HUES6 (cell line): ENCODE measurements at regions not wholly inside any gene's neighbourhood (a gene's known extent, or its start where the extent isn't known, plus 50 kb on each side); places are given as distances from the start of the nearest gene placed in this dataset.
"Not testable (repeated sequence)": the region's sequence is repeated elsewhere in the genome, so short reads cannot be mapped to it uniquely, and the experiment has no call there.

ENCODE experiments used
- H3K27ac ChIP-seq: 2 replicates; pipeline ENCODE4 v1.7.0; 2013; ENCODE audit warnings: low read depth, mild to moderate bottlenecking, low read length, inconsistent platforms
- H3K27me3 ChIP-seq: 2 replicates; pipeline ENCODE4 v1.6.1; 2013; ENCODE audit warnings: low read length; ENCODE audit not compliant: control insufficient read depth, insufficient read depth
- H3K36me3 ChIP-seq: 2 replicates; pipeline ENCODE4 v1.6.1; 2013; ENCODE audit warnings: low read length; ENCODE audit not compliant: control insufficient read depth, insufficient read depth
- H3K4me1 ChIP-seq: 2 replicates; pipeline ENCODE4 v1.6.1; 2013; ENCODE audit warnings: low read length; ENCODE audit not compliant: control insufficient read depth, insufficient read depth
- H3K4me3 ChIP-seq: 2 replicates; pipeline ENCODE4 v1.5.1; 2013; ENCODE audit warnings: low read depth, low read length
- H3K9ac ChIP-seq: one replicate; pipeline ENCODE4 v1.6.1; 2013; ENCODE audit warnings: mild to moderate bottlenecking, low read length
- H3K9me3 ChIP-seq: 2 replicates; pipeline ENCODE4 v1.6.1; 2013; ENCODE audit warnings: low read depth, low read length; ENCODE audit not compliant: control insufficient read depth, insufficient read depth

DNA sequence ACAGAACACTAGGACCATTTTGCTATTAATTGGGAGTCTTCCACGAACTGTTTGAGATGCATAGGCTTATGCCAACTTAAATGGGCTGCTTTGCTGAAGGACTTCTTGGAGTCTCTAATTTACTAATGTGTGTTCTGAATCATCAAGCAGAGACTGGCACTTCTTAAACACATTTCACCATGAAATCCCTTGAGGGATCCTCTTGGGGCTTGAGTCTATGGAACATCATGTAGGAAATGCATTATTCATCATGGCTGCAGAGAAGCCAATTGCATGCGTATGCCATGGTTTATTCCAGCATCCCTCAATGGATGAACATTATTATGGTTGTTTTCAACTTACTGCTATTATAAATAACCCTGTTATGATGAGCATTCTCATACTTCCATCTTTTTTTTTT lies 73.4 kb downstream of the FGD2 start:
- H3K9ac ChIP-seq, result no peak overlapping the region
- no peaks in the 10 kb centered on the region for H3K36me3 ChIP-seq

DNA sequence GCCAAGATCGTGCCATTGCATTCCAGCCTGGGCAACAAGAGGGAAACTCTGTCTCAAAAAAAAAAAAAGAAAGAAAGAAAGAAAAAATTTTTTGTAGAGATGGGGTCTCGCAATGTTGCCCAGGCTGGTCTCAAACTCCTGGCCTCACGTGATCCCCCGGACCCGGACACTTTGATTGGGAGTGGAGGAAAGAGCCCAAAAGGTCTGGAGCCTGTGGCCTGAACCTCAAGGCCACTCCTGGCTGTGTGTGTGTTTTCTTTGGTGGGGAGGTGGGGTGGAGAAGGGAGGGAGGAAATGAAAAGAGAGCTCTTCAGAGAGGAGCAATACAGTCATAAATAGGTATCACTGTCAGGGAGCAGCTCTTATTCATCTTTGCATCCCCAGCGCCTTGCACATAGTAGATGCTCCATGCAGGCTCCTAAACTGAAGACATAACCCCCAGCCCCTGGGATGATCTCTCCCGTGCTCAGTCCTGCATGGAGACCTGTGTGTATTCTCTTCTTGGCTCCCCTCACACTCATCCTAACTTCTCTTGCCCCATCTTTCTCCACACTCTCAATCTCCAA lies 75.7 kb downstream of the FGD2 start:
- Histone ChIP-seq H3K27me3 (no peaks in the 10 kb centered on the region), H3K27ac (no peak overlapping the region), H3K9ac (no peak overlapping the region), H3K9me3 (no peaks in the 10 kb centered on the region), H3K4me3 (no peak overlapping the region), H3K4me1 (peaks cover 20% of the 10 kb centered on the region), H3K36me3 (no peaks in the 10 kb centered on the region)

More for the DNA sequence above, 73.4 kb downstream of the FGD2 start:
- Histone ChIP-seq H3K4me1 (peaks cover 20% of the 10 kb centered on the region), H3K27ac (no peak overlapping the region), H3K27me3 (no peaks in the 10 kb centered on the region), H3K4me3 (no peak overlapping the region), H3K9me3 (no peaks in the 10 kb centered on the region)

DNA sequence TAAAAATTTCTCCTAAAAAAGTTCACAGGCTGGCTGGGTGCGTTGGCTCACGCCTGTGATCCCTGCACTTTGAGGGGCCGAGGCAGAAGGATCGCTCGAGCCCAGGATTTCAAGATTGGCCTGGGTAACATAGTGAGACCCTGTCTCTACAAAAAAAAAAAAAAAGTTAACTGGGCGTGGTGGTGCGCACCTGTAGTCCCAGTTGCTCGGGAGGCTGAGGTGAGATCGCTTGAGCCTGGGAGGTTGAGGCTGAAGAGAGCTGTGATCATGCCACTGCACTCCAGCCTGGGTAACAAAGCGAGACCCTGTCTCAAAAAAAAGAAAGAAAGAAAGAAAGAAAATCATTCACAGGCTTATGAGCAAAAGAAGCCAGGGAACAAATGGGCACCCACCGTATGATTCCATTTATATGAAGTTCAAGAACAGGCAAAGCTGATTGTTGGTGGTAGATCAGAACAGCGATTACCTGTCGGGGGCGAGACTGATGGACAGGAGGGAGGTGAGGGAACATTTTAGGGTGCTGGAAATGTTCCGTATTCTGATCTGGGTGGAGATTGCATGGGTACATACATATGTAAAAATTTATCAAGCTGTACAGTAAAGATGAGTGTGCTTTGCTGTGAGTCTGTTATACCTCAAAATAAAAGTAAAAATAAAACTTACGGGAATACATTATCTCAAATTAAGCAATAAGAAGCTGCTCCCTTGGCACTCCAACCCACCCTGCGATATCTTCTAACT lies 77.1 kb downstream of the FGD2 start:
- Histone ChIP-seq H3K9ac (no peak overlapping the region), H3K9me3 (no peaks in the 10 kb centered on the region), H3K36me3 (no peaks in the 10 kb centered on the region), H3K4me1 (peaks cover 14% of the 10 kb centered on the region), H3K27ac (no peak overlapping the region), H3K27me3 (no peaks in the 10 kb centered on the region), H3K4me3 (no peak overlapping the region)

DNA sequence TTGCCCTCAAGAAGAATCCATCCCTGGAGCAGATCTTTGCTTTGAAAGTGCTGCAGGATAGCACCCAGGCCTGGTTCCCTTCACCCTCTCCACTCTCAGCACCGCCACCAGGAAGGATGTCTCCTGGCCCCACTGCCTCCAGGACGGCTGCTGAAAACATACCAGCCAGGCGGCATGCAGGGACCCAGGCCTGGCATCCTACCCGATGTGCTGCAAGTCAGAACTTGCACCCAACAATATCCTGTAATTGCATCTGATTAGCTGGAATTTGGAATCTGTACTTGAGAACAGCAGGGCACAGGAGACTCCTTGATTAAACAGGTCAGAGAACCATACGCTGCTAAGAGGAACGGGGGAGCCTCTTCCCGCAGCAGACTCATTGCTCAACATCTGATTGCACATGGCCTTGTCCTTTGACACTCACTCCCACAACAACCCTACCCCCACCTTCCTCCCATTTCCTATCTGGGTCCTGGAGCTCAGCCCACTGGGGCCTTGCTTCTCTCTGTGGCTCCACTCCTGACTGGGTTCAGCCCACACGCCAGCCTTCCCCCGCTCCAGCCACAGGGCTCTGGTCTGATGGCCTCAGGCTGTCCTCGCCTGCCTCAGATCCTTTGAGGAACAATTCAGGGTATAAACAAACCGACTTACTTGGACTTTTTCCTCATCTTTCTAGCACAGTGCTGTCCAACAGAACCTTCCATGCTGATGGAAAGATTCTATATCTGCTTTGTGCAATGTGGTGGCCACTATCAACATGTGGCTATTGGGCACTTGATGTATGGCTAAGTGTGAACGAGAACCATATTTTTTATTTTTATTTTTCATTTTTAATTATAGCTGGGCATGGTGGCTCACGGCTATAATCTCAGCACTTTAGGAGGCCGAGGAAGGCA lies 78.0 kb downstream of the FGD2 start:
- no peak overlapping the region for H3K9ac ChIP-seq
- no peaks in the 10 kb centered on the region for H3K36me3 ChIP-seq
- H3K4me3 ChIP-seq, result no peak overlapping the region
- no peak overlapping the region for H3K27ac ChIP-seq
- peaks cover 6% of the 10 kb centered on the region; the same call in 1 of the 2 replicates for H3K4me1 ChIP-seq
- H3K9me3 ChIP-seq, result no peaks in the 10 kb centered on the region
- no peaks in the 10 kb centered on the region for H3K27me3 ChIP-seq

DNA sequence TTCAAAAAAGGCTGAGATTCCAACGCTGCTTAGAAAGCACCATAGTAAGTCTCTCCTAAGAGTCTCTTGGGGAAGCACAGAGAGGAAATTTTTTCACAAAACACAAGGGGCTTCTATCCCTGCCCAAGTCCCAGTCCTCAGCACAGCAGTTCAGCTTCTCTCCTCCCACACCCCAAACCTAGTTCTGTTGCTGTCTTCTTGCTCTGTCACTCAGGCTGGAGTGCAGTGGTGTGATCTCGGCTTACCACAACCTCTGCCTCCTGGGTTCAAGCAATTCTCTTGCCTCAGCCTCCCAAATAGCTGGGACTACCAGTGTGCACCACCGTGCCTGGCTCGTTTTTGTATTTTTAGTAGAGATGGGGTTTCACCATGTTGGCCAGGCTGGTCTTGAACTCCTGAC lies 79.2 kb downstream of the FGD2 start:
- H3K9me3 ChIP-seq, H3K4me3 ChIP-seq, H3K27me3 ChIP-seq, H3K9ac ChIP-seq, H3K4me1 ChIP-seq, H3K27ac ChIP-seq, H3K36me3 ChIP-seq: not testable (repeated sequence)

DNA sequence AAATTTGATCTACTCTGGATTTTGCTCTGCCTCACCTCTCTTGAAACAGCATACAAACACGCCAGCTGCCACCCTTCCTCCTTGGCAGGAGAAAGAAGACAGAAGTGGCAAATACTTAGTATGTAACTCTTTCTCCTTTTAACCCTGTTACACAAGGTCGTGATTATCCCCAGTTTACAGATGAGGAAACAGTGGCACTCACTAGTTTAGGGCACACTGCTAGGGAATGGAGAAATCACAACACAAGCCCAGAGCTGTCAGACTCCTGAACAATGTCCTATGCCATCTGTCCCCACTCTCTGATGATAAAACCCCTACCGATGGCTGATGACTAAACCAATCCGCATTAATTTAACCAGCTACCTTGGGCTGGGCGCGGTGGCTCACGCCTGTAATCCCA lies 79.7 kb downstream of the FGD2 start:
- H3K9me3 ChIP-seq, result no peaks in the 10 kb centered on the region

DNA sequence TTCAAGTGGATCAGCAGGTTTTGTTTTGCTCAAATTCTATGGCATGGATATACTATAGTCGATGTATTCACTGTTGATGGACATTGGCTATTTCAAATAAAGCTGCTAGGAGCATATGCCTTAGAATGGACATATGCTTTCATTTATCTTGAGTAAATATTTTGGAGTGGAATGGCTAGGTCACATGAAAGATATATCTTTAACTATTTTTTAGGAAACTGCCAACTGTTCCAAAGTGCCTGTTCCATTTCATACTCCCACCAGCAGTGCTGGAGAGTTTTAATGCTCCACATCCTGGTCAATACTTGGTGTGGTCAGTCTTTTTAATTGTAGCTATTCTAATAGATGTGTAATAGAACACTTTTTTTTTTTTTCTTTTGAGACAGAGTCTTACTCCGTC lies 81.1 kb upstream of the PIM1 start:
- Histone ChIP-seq H3K4me1 (peaks cover 16% of the 10 kb centered on the region; the same call in 1 of the 2 replicates), H3K9me3 (no peaks in the 10 kb centered on the region), H3K36me3 (no peaks in the 10 kb centered on the region), H3K9ac (no peak overlapping the region), H3K4me3 (no peak overlapping the region), H3K27me3 (no peaks in the 10 kb centered on the region), H3K27ac (no peak overlapping the region)

More for the DNA sequence above, 79.7 kb downstream of the FGD2 start:
- Histone ChIP-seq H3K27me3 (no peaks in the 10 kb centered on the region), H3K9ac (no peak overlapping the region), H3K36me3 (no peaks in the 10 kb centered on the region), H3K27ac (no peak overlapping the region), H3K4me3 (no peak overlapping the region), H3K4me1 (peaks cover 9% of the 10 kb centered on the region; the same call in 1 of the 2 replicates)

DNA sequence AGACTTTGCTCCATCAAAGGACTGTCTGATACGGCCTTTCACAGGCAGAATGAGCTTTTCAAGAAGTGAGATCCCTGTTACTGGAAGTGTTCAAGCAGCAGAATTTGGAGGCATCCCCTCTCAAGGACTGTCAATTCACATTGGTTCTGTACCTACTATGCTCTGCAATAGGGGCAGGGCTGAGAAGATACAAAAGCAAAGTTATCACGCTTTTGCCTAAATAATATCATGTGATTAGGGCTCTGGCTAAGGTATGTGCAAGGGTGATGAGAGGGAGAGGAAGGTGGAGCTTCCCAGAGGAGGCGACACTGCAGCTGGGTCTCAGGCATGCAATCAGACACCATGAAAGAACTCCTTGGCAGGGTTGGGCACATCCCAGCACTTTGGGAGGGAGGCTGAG lies 80.2 kb upstream of the PIM1 start:
- no peak overlapping the region for H3K4me3 ChIP-seq
- no peaks in the 10 kb centered on the region for H3K27me3 ChIP-seq
- no peak overlapping the region for H3K27ac ChIP-seq
- no peaks in the 10 kb centered on the region for H3K36me3 ChIP-seq
- no peaks in the 10 kb centered on the region for H3K9me3 ChIP-seq
- H3K9ac ChIP-seq, result no peak overlapping the region
- H3K4me1 ChIP-seq, result peaks cover 16% of the 10 kb centered on the region; the same call in 1 of the 2 replicates

DNA sequence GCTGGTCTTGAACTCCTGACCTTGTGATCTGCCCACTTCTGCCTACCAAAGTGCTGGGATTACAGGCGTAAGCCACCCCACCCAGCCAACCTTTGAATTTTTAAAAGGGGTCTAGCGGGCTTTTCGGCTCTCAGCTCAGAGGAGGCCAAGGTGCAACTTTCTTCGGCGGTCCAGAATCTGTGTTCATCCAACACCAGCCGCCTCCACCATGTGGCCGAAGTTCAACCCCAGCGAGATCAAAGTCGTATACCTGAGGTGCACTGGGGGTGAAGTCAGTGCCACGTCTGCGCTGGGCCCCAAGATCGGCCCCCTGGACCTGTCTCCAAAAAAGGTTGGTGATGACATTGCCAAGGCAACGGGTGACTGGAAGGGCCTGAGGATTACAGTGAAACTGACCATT lies 78.8 kb upstream of the PIM1 start:
- H3K9me3 ChIP-seq, H3K36me3 ChIP-seq, H3K4me3 ChIP-seq, H3K9ac ChIP-seq, H3K27ac ChIP-seq, H3K27me3 ChIP-seq: not testable (repeated sequence)
- H3K4me1 ChIP-seq, result peaks cover 16% of the 10 kb centered on the region; the same call in 1 of the 2 replicates

DNA sequence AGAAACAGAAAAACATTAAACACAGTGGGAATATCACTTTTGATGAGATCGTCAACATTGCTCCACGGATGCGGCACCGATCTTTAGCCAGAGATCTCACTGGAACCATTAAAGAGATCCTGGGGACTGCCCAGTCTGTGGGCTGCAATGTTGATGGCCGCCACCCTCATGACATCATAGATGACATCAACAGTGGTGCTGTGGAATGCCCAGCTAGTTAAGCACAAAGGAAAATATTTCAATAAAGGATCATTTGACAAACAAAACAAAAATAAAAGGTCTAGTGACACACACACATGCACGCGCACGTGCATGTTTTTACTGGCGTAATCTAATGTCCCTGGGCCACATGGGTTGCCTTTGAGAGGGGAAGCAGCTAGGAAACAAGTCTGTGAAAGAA lies 78.4 kb upstream of the PIM1 start:
- H3K9ac ChIP-seq, H3K27me3 ChIP-seq, H3K4me3 ChIP-seq, H3K27ac ChIP-seq, H3K36me3 ChIP-seq, H3K9me3 ChIP-seq: not testable (repeated sequence)
- peaks cover 16% of the 10 kb centered on the region; the same call in 1 of the 2 replicates for H3K4me1 ChIP-seq
